ENCODE measurements at regions not wholly inside any gene's neighbourhood (a gene's known extent, or its start where the extent isn't known, plus 50 kb on each side); places are given as distances from the start of the nearest gene placed in this dataset.

DNA sequence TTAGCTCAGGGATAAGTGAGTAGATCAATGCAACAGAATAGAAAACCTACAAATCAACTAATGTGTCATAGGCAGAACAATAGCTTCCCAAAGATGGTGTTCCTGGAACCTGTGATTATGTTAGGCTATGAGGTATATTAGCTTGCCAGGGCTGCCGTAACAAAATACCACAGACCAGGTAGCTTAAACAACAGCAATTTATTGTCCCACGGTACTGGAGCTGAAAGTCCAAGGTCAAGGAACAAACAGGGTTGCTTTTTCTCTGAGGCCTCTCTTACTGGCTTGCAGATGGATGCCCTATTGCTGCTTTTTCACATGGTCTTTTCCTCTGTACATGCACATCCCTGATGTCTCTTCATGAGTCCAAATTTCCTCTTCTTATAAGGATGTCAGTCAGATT, 354.9 kb downstream of the TNS1 start:
- no peak for DNase-seq
- no peak for TF ChIP-seq POLR2A (IDR thresholded peaks at IDR 0.05; ENCODE audit: low read length)

- no peak for DNase-seq
- TF ChIP-seq GATA1 (IDR thresholded peaks at IDR 0.05; ENCODE audit: low read depth, low read length) (no peak), POLR2A (IDR thresholded peaks at IDR 0.05; ENCODE audit: low read length) (no peak)
Measured at GRCh38 chr2:217647226-217647625, 355.6 kb downstream of the TNS1 start.

DNA sequence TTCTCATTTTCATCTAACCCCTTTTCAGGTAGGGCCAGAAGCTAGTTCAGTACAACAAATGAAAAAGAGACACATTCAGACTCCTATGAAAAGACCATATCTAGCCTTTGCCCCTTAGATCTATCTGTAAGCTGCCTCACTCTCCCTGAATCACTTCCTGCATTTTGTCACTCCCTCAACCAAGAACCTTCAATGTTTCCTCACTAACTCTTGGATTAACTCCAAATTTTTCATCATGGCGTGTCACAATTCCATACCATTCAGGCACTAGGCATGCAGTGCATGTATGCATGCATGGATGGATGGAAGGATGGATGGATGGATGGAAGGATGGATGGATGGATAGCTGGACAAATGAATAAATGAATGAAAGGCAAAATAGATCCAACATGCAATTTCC, 356.9 kb downstream of the TNS1 start:
- no peak for DNase-seq
- no peak for TF ChIP-seq POLR2A (IDR thresholded peaks at IDR 0.05; ENCODE audit: low read length)
- no peak for TF ChIP-seq GATA1 (IDR thresholded peaks at IDR 0.05; ENCODE audit: low read depth, low read length)

DNA sequence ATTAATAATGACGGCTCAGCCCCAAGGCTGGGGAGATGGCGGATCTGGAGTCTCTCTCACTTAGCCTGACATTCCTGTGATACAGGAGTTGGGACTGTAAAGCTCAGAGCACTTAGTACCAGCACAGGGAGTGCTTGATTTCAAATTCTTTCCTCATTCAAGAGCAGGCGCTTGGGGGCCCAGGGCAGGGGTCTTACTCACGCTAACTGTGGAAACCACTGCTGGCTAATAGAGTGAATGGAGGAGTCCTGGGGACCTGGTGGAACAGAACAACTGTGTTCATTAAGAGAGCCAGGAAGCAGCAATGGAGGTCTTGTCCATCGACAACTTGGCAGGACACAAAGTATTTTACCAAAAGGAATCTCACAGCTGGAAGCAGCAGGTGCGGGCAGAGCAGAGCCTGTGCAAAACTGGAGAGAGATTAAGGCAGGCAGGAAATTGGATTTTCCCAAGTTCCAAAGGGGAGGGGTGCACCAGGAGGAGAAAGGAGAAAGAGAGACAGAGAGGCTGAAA, 358.9 kb downstream of the TNS1 start:
- TF ChIP-seq POLR2A (IDR thresholded peaks at IDR 0.05; ENCODE audit: low read length) (no peak), GATA1 (IDR thresholded peaks at IDR 0.05; ENCODE audit: low read depth, low read length) (no peak)
- no peak for DNase-seq

GRCh38 chr2:217642944-217643343, 359.9 kb downstream of the TNS1 start:
- TF ChIP-seq POLR2A (IDR thresholded peaks at IDR 0.05; ENCODE audit: low read length): no peak
- DNase-seq: no peak

- DNase-seq: no peak
- TF ChIP-seq POLR2A (IDR thresholded peaks at IDR 0.05; ENCODE audit: low read length) (no peak), GATA1 (IDR thresholded peaks at IDR 0.05; ENCODE audit: low read depth, low read length) (no peak)
Measured at GRCh38 chr2:217641960-217642359, 360.8 kb downstream of the TNS1 start.

- DNase-seq: no peak
- TF ChIP-seq GATA1 (IDR thresholded peaks at IDR 0.05; ENCODE audit: low read depth, low read length) (no peak), POLR2A (IDR thresholded peaks at IDR 0.05; ENCODE audit: low read length) (no peak)
Measured at GRCh38 chr2:217639481-217639880, 363.3 kb downstream of the TNS1 start.

DNA sequence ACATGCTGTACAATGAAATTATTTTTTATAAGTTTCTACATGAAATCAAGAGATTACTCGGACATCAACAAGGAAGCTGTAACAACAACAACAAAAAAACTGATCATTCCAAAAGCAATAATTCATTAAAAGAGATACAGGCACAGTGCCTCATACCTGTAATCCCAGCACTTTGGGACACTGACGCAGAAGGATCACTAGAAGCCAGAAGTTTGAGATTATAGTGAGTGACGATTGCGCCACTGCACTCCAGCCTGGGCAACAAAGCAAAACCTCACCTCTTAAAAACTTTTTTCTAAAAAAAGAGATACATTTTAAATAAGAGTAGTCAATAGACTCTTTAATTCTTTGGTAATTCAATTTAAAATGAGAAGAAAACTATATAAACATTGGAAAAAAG, 364.3 kb downstream of the TNS1 start:
- DNase-seq: no peak
- TF ChIP-seq POLR2A (IDR thresholded peaks at IDR 0.05; ENCODE audit: low read length): no peak
- no peak for TF ChIP-seq GATA1 (IDR thresholded peaks at IDR 0.05; ENCODE audit: low read depth, low read length)

GRCh38 chr2:217638031-217638430, 364.8 kb downstream of the TNS1 start:
- TF ChIP-seq GATA1 (IDR thresholded peaks at IDR 0.05; ENCODE audit: low read depth, low read length) (no peak), POLR2A (IDR thresholded peaks at IDR 0.05; ENCODE audit: low read length) (no peak)
- no peak for DNase-seq

GRCh38 chr2:217636991-217637561, 365.7 kb downstream of the TNS1 start:
- TF ChIP-seq POLR2A (IDR thresholded peaks at IDR 0.05; ENCODE audit: low read length) (no peak), GATA1 (IDR thresholded peaks at IDR 0.05; ENCODE audit: low read depth, low read length) (no peak)

DNA sequence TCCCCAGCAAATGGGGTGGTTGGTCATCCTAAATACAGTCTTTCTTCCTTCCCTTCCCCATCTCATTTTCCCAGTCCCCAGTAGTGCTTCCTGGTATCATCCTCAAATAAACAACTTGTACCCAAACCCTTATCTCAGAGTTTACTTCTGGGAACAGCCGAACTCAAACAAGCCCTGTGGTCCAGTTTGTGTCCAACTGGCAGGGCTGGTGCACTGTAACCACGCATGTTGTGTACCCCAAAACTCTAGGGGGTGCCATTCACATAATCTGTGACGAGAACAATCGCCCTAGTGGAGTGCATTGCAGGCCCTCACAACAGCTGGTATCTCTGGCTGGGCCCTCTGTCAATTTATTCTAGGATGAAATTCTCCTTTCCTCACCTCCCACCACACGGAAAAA, 366.2 kb downstream of the TNS1 start:
- DNase-seq: no peak
- TF ChIP-seq GATA1 (IDR thresholded peaks at IDR 0.05; ENCODE audit: low read depth, low read length) (no peak), POLR2A (IDR thresholded peaks at IDR 0.05; ENCODE audit: low read length) (no peak)

More at GRCh38 chr2:217636991-217637561, 365.7 kb downstream of the TNS1 start:
- no peak for DNase-seq

DNA sequence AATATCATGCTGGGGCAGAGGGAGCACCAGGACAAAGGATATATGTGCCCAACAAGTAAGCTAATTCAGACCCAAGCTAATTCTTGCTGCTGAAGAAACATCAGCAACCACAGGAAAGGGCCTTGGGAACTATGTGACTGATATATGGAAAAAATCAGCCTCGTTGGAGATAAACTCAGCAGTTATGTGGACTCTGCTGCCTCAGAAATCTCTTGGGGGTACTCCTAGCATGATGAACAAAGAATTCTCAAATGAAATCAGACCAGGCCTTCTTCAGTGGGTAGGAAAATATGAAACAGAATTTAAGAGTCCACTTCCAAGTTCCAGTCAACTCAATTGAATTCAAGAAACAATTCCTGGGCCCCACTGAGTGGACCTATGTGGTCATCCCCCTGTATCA, 367.9 kb downstream of the TNS1 start:
- no peak for TF ChIP-seq GATA1 (IDR thresholded peaks at IDR 0.05; ENCODE audit: low read depth, low read length)
- TF ChIP-seq POLR2A (IDR thresholded peaks at IDR 0.05; ENCODE audit: low read length): no peak
- DNase-seq: no peak

- DNase-seq: no peak
- no peak for TF ChIP-seq GATA1 (IDR thresholded peaks at IDR 0.05; ENCODE audit: low read depth, low read length)
- TF ChIP-seq POLR2A (IDR thresholded peaks at IDR 0.05; ENCODE audit: low read length): no peak
Measured at GRCh38 chr2:217632043-217632442, 370.8 kb downstream of the TNS1 start.

DNA sequence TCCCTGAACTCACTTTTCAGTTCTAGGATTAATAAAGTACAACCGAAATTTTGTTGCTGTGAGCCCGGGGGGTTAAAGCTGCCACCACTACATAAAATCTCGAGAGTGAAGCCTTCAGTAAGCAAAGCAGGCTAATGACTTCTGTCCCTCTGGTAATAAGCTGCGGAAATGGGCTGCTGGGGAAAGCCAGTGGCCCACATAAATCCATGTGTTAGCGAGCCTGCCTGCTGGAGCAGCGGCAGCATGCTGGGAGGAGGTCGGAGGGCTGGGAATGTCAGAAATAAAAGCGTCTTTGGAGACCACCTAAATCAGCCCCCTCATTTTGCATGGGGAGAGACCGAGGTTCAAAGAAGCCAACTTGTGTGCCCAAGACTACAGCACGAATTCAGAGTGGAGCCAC, 371.7 kb downstream of the TNS1 start:
- TF ChIP-seq GATA1 (IDR thresholded peaks at IDR 0.05; ENCODE audit: low read depth, low read length) (no peak), POLR2A (IDR thresholded peaks at IDR 0.05; ENCODE audit: low read length) (no peak)
- no peak for DNase-seq

GRCh38 chr2:217629347-217629746, 373.4 kb downstream of the TNS1 start:
- DNase-seq: no peak
- TF ChIP-seq GATA1 (IDR thresholded peaks at IDR 0.05; ENCODE audit: low read depth, low read length) (no peak), POLR2A (IDR thresholded peaks at IDR 0.05; ENCODE audit: low read length) (no peak)

DNA sequence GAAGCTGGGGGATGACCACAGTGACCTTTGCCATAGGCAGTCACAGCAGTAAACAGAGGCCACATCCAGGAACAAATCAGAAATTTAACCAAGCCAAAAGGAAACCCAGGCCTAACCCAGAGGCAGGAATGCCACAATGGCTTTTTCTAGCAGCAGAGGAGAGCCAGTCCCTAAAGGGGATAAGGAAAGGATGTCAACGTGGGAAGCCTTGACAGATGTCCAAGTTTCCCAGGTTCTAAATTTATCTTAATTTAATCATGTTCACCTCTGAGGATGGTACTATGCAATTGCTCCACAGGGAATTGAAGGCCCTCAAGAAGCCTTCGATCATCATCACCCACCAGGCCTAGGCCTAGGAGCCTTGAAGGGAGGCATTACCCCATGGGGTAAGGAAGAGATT, 374.7 kb downstream of the TNS1 start:
- no peak for DNase-seq

More for the DNA sequence above, 374.7 kb downstream of the TNS1 start:
- no peak for TF ChIP-seq POLR2A (IDR thresholded peaks at IDR 0.05; ENCODE audit: low read length)
- no peak for TF ChIP-seq GATA1 (IDR thresholded peaks at IDR 0.05; ENCODE audit: low read depth, low read length)
